GM12872 (cell line): ENCODE measurements at regions not wholly inside any gene's neighbourhood (a gene's known extent, or its start where the extent isn't known, plus 50 kb on each side); places are given as distances from the start of the nearest gene placed in this dataset.

Experiments
- TF ChIP-seq, protein P1 (sequence below): IDR thresholded peaks from 3 replicates; pipeline ENCODE4 v1.5.1; 2011; ENCODE audit warnings: low read depth, mild to moderate bottlenecking, low read length, moderate library complexity; ENCODE audit not compliant: insufficient read depth

DNA sequence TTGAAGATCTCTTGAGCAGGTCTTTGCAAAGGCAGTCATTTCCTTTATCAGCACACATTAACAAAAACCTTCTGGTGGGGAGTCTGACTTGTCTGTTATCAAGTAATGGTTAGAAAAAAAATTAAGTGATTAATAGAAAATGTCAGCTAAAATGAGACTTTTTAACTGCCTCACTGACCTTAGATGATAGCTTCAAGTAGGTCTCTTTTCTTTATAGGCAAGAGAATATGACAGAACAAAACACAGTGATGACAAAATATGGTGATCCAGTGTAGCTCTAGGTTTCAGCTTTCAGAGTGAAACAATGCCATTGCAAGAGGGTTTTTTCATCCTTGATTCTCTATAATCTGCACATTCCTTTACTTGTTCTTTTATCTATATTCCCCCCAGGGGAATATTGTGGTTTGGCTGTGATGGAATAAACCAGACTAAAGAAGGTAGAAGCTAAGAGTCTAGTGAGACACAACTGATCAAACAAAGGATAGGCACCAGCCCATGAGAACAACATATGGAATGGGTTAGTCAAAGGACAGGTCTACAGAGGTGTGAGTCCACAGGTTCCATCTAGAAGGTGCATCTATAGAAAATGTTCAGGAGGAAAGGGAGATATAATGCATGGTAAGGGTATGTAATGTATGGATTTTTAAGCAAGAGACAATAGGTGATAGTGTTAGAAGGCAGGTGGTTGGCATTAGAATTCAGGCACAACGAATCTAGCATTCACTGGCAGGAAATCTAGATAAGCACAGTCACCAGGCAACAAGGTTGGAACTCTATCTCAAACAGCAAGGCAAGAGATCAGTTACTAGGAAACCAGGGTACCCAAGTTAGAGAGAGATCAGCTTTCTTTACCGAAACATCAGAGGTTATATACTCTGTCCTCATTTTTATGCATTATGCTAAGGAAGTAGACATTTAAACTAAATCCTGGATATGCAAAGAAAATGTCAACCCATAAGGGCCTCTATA lies 228.9 kb upstream of the SMLR1 start:
- TF ChIP-seq, protein P1, sequence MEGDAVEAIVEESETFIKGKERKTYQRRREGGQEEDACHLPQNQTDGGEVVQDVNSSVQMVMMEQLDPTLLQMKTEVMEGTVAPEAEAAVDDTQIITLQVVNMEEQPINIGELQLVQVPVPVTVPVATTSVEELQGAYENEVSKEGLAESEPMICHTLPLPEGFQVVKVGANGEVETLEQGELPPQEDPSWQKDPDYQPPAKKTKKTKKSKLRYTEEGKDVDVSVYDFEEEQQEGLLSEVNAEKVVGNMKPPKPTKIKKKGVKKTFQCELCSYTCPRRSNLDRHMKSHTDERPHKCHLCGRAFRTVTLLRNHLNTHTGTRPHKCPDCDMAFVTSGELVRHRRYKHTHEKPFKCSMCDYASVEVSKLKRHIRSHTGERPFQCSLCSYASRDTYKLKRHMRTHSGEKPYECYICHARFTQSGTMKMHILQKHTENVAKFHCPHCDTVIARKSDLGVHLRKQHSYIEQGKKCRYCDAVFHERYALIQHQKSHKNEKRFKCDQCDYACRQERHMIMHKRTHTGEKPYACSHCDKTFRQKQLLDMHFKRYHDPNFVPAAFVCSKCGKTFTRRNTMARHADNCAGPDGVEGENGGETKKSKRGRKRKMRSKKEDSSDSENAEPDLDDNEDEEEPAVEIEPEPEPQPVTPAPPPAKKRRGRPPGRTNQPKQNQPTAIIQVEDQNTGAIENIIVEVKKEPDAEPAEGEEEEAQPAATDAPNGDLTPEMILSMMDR: no peak

DNA sequence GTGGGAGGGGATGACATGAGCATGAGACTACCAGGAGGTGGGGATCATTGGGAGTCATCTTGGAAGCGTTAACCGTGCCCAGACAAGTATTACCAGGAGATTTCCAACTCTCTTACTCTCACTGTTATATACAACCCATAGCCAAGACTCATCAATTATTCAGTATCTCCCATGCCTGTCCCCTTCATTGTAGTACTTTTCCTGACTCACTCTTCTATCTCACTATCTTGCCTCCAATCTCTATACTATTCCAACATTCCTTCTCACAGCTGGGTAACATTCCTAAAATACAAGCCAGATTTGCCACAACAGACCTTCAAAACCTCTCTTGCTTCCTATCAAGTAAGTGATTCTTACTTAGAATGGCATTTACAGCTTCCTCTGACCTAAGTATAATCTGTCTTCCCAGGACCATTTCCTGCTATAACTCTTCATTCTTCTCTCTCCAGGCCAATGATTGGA lies 226.3 kb upstream of the SMLR1 start:
- TF ChIP-seq, protein P1: no peak

DNA sequence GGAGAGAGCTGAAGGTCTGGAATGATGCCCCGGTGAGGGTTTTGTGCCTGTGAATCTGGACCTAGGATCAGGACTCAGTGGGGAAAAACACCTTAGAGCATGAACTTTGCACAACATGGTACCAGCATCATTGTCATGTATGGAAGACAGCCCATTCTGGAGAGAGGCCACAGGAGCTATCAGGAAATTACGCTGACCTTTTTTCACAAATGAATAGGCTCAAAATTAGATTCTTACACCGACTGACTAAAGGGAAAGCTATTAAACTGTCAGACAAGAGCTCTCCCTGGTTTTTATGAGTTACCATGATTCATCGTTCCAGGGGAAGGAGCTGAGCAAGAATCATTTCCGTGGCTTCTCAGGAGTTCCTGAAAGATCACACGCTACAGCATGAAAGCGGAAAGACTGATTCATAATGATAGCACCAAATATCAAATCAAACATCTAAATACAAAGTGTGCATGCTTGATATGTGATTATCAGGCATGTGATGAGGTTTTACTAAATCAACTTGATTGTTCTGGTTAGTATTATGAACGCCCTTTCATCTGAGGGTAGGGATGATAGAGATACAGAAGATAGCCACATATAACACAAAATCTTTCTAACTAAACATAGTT lies 224.9 kb upstream of the SMLR1 start:
- TF ChIP-seq, protein P1: no peak

DNA sequence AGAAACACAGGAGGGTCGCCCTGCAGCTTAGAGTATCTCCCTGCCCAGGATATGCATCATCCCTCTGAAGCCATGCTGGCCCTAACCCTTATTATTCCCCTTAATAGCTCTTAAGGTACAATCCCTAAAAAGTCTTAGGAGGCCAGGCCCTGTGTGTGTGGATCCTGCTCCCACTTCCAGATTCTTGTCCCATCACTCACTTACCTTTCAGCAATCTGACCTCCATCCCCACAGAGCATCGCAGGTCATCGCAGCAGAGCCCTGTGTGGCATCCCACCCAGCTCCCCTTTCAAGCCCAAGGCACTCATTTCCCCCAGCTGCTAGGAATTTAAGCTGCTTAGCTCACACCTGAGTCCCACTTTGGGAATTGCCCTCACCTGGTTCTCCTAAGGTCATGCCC lies 223.8 kb upstream of the SMLR1 start:
- TF ChIP-seq, protein P1: no peak

DNA sequence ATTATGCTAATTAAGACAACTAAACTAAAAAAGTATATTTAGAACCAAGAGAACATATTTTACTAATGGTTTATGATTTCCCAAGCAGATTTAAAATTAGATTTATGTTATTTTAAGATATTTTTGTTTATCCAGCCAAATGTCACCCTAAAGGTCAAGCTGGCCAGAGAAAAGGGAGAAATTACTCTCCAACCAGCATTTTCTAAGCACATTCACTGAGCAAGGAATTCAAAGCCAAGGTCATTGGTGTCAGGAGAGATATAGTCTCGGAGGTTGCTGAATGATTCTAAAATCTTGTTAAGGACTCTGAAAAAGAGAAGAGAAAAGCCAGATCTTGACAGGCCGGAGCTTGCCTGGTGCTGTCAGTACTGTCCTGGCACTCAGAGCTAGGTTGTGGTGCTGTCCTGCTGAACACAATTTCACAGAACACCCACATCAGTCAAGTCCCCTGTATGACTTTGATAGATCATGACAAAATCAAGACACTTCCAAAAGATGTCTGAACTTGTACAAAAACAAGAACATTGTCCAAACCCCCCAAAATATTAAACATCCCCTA lies 222.3 kb upstream of the SMLR1 start:
- TF ChIP-seq, protein P1: no peak

DNA sequence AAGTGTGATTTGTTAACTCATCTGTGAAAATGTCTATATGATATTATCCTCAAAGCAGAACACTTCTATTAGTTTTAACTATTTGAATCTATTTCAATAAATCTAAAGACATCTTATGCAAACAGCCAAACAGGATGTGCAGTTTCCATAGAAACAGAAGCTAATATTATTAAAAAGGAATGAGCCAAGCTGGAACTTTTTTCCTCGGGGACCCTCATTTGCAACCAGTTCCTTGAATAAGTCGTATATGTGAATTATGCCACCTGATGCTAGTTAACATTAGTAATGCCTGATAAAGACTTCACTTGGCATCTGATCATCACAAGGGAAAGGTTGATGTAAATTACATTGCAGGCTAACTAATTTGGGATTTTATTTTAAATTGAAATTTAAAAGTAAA lies 216.9 kb upstream of the SMLR1 start:
- TF ChIP-seq, protein P1: no peak

DNA sequence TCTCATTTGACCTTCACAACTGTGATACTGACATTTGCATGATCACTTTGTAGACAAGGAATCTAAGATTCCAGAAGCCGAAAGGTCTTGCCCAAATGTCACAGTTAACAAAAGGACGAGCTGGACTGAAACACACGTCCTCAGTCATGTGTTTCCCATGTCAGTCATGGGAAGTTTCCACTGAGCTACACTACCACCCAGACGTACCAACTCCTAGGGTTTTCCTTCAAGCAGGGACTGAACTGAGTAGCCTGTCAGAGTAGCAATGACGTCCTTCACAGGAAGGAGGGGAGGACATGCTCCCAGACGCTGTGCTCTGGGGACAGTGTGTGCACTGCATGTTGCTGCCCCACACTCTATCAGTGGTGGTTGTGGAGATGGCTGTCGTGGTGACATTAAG lies 215.8 kb upstream of the SMLR1 start:
- TF ChIP-seq, protein P1: no peak
